Right kidney (tissue), 1 donor: ENCODE measurements at regions not wholly inside any gene's neighbourhood (a gene's known extent, or its start where the extent isn't known, plus 50 kb on each side); places are given as distances from the start of the nearest gene placed in this dataset.

Source experiments
- DNase-seq: peaks from one replicate; pipeline ENCODE4 v3.0.0-alpha.2; 2016

DNA sequence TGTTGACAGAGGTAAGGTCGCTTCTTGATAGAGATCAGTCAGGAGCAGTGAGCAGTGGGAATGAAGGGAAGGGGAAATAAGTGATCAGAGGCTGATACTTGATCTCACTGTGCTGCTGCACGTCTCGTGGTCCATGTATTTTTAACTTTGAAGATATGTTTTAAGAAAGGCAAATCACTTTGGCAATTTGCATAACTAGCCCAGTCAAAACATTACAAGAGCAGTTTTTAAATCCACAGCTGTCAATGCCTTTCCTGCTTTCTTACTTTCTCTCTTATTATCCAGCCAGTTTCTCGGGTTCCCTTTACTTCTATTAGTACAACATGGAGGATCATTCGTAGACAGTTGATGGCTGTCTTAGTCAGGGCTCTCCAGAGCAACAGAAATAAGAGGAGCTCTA lies 472.8 kb downstream of the TMA16 start:
- DNase-seq: no peak

DNA sequence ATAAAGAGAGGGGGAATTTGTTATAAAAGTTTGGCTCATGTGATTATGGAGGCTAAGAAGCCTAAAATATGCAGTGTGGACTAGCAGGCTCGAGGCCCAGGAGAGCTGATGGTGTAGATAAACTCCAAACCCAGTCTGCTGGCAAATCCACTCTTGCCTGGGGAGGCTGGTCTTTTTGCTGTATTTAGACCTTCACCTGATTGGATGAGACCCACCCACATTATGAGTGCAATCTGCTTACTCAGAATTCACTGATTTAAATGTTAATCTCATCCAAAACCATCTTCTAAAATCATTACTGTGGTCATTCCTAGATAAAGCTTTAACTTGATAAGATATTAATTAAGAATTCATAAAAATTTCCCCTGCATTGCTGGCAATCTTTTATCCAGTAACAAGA lies 473.2 kb downstream of the TMA16 start:
- no peak for DNase-seq

DNA sequence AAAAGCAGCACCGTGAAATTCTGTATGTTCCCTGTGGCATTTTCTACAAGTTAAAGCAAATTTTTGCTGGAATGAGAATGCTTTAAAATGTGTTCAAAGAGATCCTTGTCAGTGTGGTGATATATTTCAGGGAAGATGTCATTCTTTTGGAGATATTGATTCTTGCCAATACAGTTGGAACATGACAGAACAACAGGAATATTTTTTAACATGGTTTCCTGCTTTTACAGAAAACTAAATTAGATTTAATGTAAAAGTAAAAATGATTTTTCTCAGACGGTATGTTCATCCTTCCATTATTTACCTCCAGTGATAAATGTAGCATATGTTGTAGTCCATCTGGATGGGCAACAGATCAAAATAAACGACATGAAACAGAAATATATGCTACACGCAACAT lies 474.8 kb downstream of the TMA16 start:
- no peak for DNase-seq

DNA sequence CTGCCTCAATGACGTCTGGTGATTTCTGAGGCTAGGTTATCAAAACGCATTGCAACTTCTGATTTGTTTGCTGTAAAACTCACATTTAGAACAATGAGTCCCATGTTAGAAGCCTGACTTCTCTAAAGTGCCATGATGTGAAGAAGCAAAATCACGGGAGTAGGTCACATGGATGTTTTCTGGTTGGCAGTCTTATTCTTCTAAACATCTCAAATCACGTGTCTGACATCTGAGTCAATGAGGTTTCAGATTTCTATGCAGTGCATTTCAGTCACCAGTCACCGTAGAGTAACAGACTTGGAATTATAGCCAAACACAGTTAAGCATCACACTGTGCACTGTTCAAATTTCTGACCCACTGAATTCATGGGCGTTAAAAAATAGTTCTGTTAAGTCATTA lies 482.1 kb downstream of the TMA16 start:
- DNase-seq: no peak

DNA sequence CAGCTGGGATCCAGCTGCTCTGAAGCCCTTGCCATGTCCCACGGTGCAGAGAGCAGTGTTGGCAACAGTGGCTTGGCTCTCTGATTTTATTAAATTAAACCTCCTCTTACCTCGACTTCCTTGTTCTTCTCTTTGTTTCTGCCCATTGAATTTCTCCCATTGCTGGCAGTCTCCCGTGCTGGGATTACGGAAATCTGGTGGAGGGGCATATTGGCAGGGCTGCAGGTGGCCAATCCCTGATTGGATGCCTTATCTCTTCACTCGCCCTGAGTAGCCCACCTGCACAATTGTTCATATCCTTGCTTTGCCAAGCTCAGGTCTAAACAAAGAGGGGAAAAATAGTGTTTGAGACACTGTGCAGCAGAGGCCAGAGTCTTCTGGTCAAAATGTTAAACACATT lies 493.9 kb downstream of the TMA16 start:
- no peak for DNase-seq

DNA sequence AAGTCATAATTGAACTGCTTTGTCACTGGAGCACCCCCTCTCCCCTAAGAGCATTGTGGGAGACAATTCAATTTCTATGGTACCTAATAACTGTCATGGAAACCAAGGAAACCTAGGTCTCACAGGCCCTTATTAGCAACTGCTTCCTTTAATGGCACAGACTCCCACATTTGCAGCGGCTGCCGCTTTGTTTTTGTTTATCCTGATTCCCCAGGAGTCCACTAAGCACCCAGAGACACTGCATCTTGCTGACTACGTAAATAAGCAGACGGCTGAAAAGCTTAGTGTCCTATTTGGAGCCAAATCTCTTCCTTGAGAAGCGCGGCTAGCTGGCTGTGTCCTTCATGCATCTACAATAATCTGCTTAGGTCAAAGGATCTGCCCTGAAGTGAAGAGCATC lies 494.4 kb downstream of the TMA16 start:
- no peak for DNase-seq

DNA sequence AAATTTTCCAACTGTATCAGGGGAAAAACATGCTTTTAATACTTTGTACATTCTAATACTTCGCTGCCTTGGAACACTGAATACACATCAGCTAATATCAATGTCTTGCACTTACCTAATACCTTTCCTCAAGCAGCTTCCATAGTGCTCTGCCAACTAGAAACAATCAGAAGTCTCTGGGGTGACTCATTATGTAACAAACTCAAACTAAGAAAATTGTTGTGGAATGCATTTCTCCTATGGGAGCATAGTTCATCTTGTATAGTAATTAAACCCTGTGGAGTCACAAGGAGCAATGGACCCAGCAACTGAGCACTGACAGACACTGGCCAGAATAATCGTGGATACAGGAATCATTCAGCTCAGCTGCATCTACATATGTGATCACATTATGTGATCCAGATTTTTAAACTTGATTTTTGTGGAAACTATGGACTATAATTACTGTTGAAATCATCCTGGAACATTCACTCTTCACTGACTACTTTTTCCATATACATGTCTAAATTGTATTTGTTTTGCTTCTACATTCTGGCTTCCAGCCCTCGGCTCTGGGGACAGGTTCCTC lies 496.9 kb downstream of the TMA16 start:
- no peak for DNase-seq

DNA sequence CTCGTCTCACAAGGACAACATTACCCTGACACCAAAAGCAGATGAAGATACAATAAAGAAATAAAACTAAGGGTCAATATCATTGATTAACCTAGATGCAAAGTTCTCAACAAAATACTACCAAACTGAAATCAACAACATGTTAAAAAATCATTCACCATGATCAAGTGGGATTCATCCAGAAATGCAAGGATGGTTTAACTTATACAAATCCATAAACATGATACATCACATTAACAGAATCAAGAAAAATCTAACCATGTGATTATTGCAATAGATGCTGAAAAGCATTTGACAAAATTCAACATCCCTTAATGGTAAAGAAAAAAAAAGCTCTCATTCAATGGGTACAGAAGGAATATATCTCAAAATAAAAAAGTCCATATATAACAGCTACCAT lies 514.9 kb downstream of the TMA16 start:
- no peak for DNase-seq

DNA sequence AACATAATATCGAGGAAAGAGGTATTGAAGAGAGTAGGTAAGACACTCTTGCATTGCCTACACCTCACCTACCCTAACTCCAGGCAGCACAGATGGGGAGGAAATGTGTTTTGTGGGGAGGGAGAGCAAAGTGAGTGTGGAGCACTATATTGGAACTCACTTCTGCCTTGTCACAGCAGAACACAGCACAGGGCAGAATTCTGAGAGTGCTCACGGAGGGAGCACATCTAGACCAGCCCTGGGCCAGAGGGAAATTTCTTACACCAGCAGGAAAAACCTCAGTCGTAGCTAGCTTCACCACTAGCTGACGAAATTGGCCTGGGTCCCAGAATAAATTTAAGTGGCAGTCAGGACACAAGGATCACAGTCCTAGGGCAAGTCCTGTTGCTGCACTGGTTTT lies 517.3 kb downstream of the TMA16 start:
- no peak for DNase-seq

DNA sequence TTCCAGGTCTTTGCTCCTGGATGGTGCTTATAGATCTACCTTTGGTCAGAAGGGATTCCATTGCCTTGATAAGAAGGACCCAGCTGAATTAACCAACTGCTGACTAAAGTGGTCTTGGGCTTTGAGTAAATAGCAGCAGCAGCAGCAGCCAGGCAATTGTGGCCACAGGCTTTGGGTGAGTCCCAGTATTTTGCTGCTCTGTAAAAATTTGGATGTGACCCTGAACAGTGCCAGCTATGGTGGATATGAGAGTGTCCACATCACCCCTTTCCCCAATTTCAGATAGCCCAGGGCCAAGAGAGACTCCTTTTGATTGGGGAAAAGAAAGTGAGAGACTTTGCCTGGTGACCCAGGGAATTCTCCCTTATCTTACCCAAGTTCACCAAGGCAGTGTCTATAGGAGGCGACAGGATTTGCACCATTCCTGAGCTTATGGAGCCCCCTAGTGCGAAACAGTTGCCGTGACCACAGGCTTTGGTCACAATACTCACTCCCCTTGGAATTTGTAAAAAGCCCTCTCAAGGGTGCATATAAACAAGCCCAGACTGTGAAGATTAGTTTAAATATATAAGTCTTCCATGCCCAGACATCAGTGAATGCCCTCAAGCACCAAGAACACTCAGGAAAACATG lies 518.0 kb downstream of the TMA16 start:
- DNase-seq: peak; percentile 3

DNA sequence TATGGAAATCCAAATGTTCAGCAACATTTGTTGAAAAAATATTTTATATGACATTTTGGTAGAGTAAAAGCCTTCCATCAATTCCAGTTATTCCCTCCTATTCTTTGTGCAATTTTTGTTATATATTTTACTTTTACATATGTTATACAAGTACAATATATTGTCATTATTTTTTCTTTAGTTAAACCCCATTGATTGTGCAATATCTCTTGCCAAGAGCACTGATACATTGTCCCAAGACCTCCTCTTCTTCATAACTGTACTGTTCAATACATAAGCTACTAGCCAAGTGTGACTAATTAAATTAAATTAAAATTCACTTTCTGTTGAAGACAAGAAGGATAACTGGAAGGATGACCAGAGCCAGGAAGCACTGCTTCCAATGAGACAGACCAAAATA lies 527.5 kb downstream of the TMA16 start:
- DNase-seq: no peak

DNA sequence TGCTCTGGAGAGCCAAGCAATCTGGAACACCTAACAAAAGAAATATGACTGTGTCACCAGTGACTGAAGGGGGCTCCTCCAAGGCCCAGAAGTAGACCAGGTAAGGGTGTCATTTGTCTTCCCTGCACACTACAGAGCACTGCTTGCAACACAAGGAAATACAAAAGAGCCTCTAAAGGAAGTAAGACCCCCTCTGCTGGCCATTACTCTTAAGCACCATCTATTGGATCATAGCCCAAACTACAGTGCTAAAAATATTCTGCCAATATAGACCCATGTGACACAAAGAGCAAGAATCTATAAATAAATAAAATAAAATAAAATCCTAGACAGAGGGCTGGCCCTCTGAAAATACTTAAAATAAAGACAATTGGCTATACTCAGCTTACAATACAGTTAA lies 528.7 kb downstream of the TMA16 start:
- DNase-seq: no peak

DNA sequence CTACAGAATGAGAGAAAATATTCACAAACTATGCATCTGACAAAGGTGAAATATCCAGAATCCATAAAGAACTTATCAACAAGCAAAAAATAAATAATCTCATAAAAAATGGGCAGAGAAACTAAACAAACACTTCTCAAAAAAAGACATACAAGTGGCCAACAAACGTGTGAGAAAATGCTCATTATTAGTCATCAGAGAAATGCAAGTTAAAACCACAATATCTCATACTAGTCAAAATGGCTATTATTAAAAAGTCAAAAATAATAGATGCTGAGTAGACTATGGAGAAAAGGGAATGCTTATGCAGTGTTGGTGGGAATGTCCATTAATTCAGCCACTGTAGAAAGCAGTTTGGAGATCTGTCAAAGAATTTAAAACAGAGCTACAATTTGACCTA lies 533.3 kb downstream of the TMA16 start:
- DNase-seq: no peak

DNA sequence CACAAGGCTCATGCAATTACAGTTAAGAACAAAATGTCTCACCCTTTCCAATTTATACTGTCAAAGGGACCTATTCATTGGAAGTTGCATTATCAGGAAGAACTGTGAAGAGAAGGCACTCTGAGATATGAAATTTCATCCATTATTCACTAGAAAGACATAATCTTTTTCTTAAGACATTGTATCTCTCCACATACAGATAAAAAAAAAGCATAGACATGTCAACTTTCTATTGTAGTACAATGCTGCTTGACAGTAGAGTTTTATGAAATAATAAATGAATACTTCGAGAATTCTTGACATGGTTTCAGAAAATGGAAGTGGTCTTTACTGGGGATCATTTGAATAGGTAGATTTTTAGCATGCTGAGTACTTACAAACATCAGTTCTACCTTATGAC lies 545.0 kb downstream of the TMA16 start:
- DNase-seq: no peak

DNA sequence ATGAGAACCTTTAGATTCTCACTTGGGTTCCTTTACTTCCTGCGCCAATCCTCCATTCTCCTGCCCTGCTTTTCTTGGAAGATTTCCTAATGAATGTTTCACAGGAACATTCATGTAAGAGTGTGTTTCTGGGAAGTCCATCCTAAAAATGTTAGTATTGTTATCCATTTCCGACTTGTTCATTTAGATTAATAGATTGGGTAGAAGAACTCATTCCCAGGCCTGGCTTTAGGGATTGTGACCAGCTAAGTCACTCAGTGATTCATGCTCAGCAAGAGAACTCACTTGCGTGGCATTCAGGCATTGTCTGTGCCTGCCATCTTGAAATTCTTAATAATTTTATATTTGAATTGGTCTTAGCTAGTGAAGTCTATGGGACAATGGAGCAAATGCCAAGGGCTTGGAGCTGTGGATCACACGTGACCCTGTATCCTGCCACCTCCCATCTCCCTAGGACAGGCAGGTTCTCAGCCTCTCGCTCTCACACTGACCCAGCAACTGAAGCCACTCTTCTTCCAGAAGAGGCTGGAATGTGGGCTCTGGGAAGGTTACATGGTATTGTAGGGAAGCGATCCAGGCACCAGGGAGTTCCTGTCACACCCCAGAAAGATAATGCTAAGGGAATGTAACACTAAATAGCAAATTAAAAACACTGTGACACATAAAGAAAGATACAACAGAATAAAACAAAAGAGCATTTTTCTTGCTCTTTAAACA lies 562.1 kb downstream of the TMA16 start:
- no peak for DNase-seq

DNA sequence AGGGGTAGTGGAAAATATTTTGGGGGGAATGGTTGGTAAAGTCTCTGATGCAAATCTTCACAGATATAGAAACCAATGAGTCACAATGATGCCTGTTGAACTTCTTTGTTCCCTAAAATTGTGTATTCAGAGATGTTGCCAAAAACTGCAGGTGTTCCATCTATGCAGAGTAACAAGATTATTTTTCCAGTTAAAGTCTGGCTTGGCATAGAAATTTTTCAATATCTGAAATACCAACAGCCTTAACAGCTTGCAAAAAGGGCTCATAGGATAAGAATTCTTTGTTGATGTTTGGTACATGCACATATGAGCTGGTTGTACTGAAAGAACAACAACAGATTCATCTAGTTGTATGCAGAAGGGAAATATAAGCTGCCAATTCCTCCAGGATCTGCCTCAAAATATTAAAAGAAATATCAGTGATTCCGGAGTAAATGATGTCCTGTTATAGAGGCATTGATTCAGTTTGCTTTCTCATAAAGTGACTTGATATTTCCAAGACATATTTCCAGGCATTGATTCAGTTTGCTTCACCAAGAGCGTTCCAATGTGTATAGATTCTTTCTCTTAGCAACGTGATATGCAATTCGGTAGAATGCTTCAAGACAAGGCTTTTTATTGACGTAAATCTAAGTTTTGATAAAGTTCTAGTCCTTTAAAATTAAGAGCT lies 564.4 kb downstream of the TMA16 start:
- no peak for DNase-seq

DNA sequence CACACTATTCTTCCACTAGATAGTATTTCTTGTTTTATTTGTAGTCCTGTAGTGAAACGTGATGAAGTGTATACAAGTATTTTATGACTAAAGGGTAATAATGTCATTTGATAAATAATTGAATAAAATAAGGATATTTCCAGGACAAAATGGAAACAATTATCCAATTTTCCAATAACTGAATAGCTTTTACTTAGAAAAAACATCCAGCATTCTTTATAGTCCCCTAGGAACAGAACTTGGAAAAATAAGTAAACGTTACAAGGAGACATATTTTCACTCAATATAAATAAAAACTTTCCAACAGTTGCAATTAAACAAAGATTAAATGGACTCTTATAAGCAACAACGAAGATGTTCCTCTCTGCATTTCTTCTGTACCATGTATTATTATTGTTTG lies 566.0 kb downstream of the TMA16 start:
- DNase-seq: no peak

DNA sequence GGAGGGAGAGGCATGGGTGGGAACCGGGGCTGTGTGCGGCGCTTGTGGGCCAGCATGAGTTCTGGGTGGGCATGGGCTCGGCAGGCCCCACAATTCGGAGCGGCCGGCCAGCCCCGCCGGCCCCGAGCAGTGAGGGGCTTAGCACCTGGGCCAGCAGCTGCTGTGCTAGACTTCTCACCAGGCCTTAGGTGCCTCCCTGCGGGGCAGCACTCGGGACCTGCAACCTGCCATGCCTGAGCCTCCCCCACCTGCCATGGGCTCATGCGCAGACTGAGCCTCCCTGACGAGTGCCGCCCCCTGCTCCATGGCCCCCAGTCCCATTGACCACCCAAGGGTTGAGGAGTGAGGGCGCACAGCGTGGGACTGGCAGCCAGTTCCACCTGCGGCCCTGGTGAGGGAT lies 573.9 kb downstream of the TMA16 start:
- DNase-seq: no peak

DNA sequence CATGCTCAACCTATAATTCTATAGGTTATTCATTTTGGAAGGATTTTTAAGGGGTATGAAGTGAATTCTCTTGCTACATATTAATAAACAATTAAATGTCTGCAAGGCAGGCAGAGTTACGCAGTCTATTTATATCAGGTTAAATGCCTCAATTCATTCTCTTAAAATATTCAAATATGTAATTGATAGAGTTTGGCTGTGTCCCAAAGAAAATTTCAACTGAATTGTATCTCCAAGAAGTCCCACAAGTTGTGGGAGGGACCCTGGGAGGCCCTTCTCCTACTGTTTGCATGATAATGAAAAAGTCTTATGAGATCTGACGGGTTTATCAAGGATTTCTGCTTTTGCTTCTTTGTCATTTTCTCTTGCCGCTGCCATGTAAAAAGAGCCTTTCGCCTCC lies 576.1 kb downstream of the TMA16 start:
- no peak for DNase-seq

DNA sequence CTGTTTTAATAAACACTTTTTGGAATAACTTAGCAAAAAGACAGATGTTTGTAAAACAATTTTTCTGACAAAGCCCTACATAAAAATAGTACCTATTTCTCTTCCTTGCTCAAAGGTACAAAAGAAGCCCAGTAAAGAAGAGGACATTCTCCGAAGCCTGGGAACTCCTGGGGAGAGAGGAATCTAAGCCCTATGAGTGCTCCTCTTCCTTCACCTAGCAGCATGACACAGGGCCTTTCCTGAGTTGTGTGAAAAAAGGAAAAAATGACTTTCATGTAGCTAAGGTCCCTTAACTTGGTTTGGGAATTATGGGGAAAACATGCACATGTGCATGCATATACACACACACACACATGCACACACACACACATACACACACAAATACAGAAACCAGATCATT lies 586.9 kb downstream of the TMA16 start:
- no peak for DNase-seq

DNA sequence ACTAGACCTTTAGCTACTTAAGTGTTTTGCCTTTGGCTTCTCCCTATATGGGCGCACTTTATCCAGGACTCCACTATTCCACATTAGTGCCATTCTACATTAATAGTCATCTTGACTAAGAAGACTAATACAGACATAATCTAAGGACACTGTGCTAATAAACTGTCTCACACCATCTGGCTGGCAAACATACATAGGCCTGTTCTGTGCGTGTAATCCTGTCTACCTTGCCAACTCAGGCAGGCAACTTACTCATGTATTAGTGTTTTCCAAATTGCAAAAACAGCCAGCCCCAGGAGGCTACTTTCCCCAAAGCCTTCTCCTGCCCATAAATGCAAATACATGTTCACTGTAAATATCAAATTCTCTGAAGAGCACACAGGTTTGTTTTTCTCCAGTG lies 587.3 kb downstream of the TMA16 start:
- no peak for DNase-seq

DNA sequence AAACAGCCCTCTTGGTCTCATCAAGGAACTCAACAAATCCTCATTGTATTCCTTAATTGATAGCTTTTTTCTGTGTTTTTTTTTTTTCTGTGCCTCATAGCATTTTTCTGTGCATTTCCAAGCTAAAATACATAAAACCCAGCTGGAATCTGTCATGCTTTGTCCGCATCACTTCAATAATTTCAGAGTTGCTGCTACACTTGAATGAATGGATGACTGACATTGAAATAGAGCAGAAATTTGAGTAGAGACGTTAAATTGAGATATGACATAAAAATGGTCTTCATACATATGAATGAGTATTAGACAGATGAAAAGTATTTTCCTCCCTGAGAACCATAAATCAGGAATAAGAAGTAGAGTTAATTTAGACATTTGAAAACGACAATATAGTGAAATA lies 593.2 kb downstream of the TMA16 start:
- no peak for DNase-seq

DNA sequence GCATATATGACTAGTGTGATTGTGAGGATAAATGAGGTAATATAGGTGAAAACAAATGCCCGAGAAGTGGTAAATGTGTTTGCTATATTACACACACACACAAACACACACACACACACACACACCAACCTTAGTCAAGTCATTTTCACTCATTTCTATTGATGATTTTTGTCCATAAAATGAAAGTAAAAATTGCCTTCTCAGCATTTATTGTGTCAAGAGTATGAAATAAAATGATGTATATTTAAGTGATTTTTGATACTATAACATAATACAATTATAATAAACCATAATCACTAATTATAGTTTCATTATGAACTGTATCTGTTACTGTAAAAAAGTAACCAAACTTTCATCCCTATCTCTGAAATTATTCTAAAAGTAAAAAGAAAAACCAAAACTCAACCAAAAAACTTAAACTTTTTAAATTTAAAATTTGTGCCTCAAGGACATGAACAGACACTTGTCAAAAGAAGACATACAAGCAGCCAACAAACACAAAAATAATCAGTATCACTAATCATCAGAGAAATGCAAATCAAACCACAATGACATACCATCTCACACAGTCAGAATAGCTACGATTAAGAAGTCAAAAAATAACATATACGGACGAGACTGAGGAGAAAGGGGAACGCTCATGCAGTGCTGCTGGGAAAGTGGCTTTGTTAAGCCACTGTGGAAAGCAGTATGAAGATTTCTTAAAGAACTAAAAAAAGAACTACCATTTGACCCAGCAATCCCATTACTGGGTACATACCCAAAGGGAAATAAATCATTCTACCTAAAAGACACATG lies 601.0 kb downstream of the TMA16 start:
- no peak for DNase-seq
